Dendritic cell treated with granulocyte-macrophage colony-stimulating factor and Interleukin-4, amounts not matched to agents 40 ng/mL and 50 ng/mL, for 4 days (primary cell): ENCODE measurements at regions not wholly inside any gene's neighbourhood (a gene's known extent, or its start where the extent isn't known, plus 50 kb on each side); places are given as distances from the start of the nearest gene placed in this dataset.

Source experiments
- H3K27ac Mint-ChIP-seq: one replicate; pipeline ENCODE4 v1.8.0; 2022; ENCODE audit warnings: mild to moderate bottlenecking, mixed read lengths
- H3K27me3 Mint-ChIP-seq: one replicate; pipeline ENCODE4 v1.8.0; 2022; ENCODE audit warnings: mild to moderate bottlenecking, mixed read lengths
- H3K36me3 Mint-ChIP-seq: one replicate; pipeline ENCODE4 v1.8.0; 2022; ENCODE audit warnings: low read depth, mixed read lengths
- H3K4me1 Mint-ChIP-seq: one replicate; pipeline ENCODE4 v1.8.0; 2022; ENCODE audit warnings: low read depth, mixed read lengths
- H3K4me3 Mint-ChIP-seq: one replicate; pipeline ENCODE4 v1.8.0; 2022; ENCODE audit warnings: mild to moderate bottlenecking, moderate library complexity, mixed read lengths
- H3K9me3 Mint-ChIP-seq: one replicate; pipeline ENCODE4 v1.8.0; 2022; ENCODE audit warnings: mixed read lengths
- intact Hi-C: fragments of 100-400 bp; cut with micrococcal nuclease; formaldehyde crosslinking; loops from one replicate; pipeline ENCODE4 v1.15.0; 2022

- Mint-ChIP-seq H3K4me1 (peaks cover 18% of the 10 kb centered on the region), H3K36me3 (no peaks in the 10 kb centered on the region), H3K27ac (no peak overlapping the region), H3K9me3 (no peaks in the 10 kb centered on the region), H3K4me3 (no peak overlapping the region), H3K27me3 (peaks cover 51% of the 10 kb centered on the region)
- intact Hi-C loops, result no loop called here
Observed at GRCh38 chr1:201648907-201649721, 110.2 kb downstream of the NAV1 start.

DNA sequence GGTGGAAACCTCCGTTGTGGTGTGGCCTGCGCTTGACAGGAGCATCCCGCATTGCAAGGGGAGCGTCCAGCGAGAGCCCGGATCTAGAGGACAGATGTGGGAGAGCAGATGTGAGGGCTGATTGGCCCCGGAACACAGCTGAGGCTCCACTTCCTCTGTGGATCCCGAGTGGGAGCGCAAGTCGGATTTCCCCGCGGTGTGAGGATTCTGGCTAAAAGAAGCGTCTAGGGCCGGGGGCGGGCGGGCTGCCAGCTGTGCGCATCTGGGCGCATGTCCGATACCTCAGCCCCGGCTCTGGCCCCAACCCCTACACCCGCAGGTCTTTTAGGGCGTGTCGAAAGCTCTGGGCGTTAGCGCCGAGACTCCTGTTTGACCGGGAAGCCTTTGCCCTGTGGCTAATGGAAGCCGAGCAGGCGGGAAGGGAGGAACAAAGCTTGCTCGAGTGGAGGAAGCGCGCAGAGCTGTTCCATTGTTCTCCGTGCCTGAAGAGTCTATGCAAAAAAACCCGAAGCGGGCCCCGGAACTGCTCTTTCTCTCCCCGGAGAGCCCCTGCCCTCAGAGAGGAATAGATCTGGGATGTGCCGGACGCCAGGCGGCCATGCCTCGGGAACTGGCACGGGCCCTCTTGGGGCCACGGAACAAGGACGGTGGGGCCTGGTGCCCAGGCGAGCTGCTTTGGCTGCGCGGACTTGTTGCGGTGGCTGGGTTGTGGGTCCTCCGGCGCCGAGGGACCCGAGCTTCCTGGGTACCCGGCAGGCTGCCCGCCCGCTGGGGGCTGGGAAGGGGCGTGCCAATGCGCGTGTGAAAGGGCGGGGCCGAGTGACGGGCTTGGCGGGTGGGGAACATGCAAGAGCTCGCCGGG is 111.1 kb downstream of the NAV1 start:
- peak overlapping the region; percentile 42 for H3K27ac Mint-ChIP-seq
- no peaks in the 10 kb centered on the region for H3K9me3 Mint-ChIP-seq
- peak overlapping the region; percentile 63 for H3K4me3 Mint-ChIP-seq
- peaks cover 51% of the 10 kb centered on the region for H3K27me3 Mint-ChIP-seq
- no peaks in the 10 kb centered on the region for H3K36me3 Mint-ChIP-seq
- H3K4me1 Mint-ChIP-seq, result peaks cover 18% of the 10 kb centered on the region
- intact Hi-C loops, result no loop called here

DNA sequence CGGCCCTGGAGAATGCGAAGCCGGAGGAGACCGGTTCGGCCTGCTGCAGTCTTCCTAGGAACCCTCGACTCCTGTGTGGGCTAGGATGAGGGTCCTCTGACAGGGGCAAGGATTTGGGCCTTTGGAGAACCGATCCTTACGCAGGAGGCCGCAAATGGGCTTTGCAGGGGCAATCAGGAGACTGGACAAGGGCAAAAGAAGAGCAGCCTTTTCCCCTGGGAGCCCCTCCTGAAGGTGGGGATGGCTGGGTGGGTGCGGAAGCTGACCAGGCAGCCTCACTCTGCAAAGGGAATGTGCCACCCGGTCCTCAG is 111.7 kb downstream of the NAV1 start:
- peaks cover 51% of the 10 kb centered on the region for H3K27me3 Mint-ChIP-seq
- intact Hi-C loops, result no loop called here
- H3K9me3 Mint-ChIP-seq, result no peaks in the 10 kb centered on the region
- peak overlapping the region; percentile 63 for H3K4me3 Mint-ChIP-seq
- H3K27ac Mint-ChIP-seq, result no peak overlapping the region
- no peaks in the 10 kb centered on the region for H3K36me3 Mint-ChIP-seq
- peaks cover 18% of the 10 kb centered on the region for H3K4me1 Mint-ChIP-seq

DNA sequence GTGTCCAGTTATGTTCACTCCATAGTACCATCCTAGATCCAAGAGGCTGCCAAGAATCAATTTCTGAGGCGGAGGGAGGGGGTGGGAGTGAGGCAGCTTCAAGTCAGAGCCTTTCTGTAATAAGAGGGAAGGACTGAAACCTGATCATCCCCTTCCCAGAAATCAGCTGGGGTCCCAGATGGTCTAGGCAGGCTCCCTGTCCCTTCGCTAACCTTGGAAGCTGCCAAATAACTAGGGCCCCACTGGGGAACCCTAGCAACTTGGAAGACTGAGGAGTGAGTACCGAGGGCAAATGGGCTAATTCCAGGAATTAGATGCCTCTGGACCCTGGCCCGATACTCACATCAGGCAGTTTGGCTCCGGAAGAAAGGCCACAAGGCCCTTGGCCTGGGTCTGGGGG is 113.3 kb downstream of the NAV1 start:
- intact Hi-C loops, result no loop called here
- Mint-ChIP-seq H3K4me1 (peaks cover 18% of the 10 kb centered on the region), H3K27ac (no peak overlapping the region), H3K9me3 (no peaks in the 10 kb centered on the region), H3K36me3 (no peaks in the 10 kb centered on the region), H3K4me3 (no peak overlapping the region), H3K27me3 (peaks cover 44% of the 10 kb centered on the region)

DNA sequence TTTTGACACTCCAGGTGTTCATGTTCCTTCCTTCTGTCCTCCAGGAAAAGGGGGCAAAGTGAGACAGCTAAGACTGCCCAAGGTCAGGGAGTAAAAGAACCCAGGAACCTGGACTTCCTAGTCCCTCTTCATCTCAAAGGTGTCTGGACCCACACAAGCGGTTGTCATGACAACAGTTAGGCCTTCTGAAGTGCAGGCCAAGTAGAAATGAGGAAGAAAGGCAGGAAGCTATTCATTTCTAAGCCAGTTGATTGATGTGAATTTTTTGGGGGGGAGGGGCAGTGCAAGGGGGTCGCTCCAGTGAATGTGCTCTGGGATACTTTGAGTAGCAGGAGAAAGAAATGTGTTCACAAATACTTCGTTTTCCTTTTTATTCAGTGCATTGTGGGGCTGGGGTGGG is 114.3 kb downstream of the NAV1 start:
- Mint-ChIP-seq H3K27me3 (peaks cover 33% of the 10 kb centered on the region), H3K4me1 (peaks cover 11% of the 10 kb centered on the region), H3K9me3 (no peaks in the 10 kb centered on the region), H3K27ac (no peak overlapping the region), H3K36me3 (no peaks in the 10 kb centered on the region), H3K4me3 (no peak overlapping the region)
- intact Hi-C loops, result no loop called here

GRCh38 chr1:201653883-201654282 is 115.0 kb downstream of the NAV1 start:
- H3K27ac Mint-ChIP-seq, result no peak overlapping the region
- peaks cover 28% of the 10 kb centered on the region for H3K27me3 Mint-ChIP-seq
- no peak overlapping the region for H3K4me3 Mint-ChIP-seq
- peaks cover 10% of the 10 kb centered on the region for H3K4me1 Mint-ChIP-seq
- H3K36me3 Mint-ChIP-seq, result no peaks in the 10 kb centered on the region
- no peaks in the 10 kb centered on the region for H3K9me3 Mint-ChIP-seq
- intact Hi-C loops, result no loop called here

DNA sequence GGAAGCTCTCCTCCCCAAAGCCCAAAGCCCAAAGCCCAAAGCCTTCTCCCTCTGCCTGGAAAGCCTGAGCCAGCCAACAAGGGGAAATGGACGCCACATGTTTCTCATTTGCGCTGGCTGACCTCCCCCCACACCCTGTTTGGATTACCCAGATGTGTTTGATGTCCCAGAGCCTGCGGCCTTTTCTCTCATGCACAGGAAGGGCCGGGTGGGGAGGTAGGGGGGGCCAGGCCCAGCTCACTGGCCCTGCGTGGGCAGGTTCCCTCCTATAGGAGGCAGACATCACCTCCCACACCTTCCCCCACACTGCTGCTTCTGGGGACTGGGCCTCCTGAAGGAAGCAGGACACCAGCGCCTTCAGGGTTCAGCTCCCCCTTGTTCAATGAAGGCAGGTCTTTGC is 116.3 kb downstream of the NAV1 start:
- peaks cover 16% of the 10 kb centered on the region for H3K27me3 Mint-ChIP-seq
- no peak overlapping the region for H3K27ac Mint-ChIP-seq
- H3K4me3 Mint-ChIP-seq, result no peak overlapping the region
- no peaks in the 10 kb centered on the region for H3K9me3 Mint-ChIP-seq
- H3K4me1 Mint-ChIP-seq, result peaks cover 6% of the 10 kb centered on the region
- intact Hi-C loops, result no loop called here
- no peaks in the 10 kb centered on the region for H3K36me3 Mint-ChIP-seq

DNA sequence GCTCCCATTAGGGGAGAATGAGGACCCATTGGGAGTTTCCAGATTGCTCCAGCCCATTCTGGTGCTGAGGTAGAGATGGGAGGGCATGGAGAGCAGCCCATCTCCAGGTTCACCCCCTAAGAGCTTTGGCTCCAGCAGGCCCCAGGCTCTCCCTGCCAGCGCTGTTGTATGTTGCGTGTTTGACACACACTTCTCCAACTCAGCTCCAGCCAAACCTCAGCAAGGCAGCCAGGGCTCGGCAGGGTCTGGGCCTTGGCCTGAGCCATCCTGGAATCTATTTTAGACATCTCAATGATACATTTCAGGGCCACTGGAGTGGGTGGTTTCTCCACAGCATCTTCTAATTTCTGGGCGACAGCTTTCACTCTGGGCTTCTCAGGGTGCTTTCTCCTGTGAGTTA is 117.0 kb downstream of the NAV1 start:
- Mint-ChIP-seq H3K36me3 (no peaks in the 10 kb centered on the region), H3K9me3 (no peaks in the 10 kb centered on the region), H3K4me1 (peaks cover under 1% of the 10 kb centered on the region), H3K27ac (no peak overlapping the region), H3K4me3 (no peak overlapping the region), H3K27me3 (peaks cover 9% of the 10 kb centered on the region)
- intact Hi-C loops, result no loop called here

- no peaks in the 10 kb centered on the region for H3K36me3 Mint-ChIP-seq
- intact Hi-C loops, result no loop called here
- no peaks in the 10 kb centered on the region for H3K4me1 Mint-ChIP-seq
- no peak overlapping the region for H3K4me3 Mint-ChIP-seq
- peaks cover 4% of the 10 kb centered on the region for H3K27me3 Mint-ChIP-seq
- no peaks in the 10 kb centered on the region for H3K9me3 Mint-ChIP-seq
- H3K27ac Mint-ChIP-seq, result no peak overlapping the region
Observed at GRCh38 chr1:201656311-201657032, 117.5 kb downstream of the NAV1 start.

DNA sequence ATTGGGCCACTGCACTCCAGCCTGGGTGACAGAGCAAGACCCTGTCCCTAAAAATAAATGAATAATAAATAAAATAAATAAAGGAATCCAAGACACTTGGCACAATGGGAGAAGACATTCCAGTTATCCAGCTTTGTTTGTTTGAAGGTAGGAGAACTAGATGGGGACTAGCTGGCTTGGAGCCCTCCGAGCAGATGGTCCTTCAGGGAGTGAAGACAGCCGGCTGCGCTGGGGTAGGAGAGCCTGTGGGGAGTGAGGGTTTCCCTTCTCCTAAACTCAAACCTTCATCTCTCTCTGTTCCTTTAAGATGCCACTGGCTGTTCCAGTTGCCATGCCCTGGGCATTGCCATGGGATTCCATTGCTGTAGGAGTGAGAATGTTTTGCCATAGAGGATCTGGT is 120.6 kb downstream of the NAV1 start:
- Mint-ChIP-seq H3K36me3 (no peaks in the 10 kb centered on the region), H3K4me3 (no peak overlapping the region), H3K4me1 (no peaks in the 10 kb centered on the region), H3K27ac (no peak overlapping the region), H3K27me3 (no peaks in the 10 kb centered on the region), H3K9me3 (no peaks in the 10 kb centered on the region)
- intact Hi-C loops, result no loop called here

DNA sequence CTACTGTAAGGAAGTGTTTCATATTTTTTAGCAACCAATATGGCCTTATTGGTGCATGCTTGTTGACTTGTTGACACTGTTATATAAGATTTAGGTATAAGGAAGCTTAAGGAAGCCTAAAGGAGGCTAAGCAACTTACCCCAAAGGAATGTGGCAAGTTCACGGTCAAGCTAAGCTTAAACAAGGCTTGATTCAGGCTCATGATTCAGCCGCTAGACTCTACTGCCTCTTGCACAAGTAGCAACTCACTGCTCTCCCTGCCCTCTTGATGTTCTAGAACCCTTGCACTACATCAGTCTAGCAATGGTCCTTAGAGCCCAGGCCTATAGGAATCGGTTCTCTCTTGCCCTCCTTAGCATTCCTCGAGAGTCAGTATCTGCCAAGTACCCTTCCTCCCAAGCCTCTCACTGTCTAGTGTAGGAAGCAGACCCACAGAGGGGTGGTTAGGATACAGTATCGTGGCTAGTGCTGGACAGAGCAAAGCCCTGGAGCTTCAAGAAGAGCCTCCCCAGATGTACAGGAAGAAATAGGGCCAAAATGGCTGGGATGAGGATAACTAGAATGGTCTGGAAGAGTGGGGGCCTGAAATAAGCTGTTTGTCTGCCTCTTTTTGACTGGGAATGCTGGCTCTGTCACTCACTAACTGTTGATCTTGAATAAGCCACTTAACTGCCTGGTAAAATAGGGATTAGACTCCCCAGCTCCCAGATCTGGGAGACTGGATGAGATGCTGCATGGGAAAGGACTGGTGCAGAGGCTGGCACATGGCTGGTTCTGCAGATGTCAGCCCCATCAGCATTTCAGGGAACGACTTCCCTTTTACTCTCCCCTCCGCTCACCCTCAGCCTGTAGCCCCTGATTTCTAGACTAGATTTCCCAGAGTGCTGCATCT is 122.2 kb downstream of the NAV1 start:
- Mint-ChIP-seq H3K36me3 (no peaks in the 10 kb centered on the region), H3K4me3 (no peak overlapping the region), H3K4me1 (no peaks in the 10 kb centered on the region), H3K27me3 (no peaks in the 10 kb centered on the region), H3K27ac (no peak overlapping the region), H3K9me3 (no peaks in the 10 kb centered on the region)
- intact Hi-C loops, result no loop called here

- intact Hi-C loops, result no loop called here
- no peaks in the 10 kb centered on the region for H3K4me1 Mint-ChIP-seq
- no peaks in the 10 kb centered on the region for H3K36me3 Mint-ChIP-seq
- H3K9me3 Mint-ChIP-seq, result no peaks in the 10 kb centered on the region
- H3K27ac Mint-ChIP-seq, result no peak overlapping the region
- no peak overlapping the region for H3K4me3 Mint-ChIP-seq
- H3K27me3 Mint-ChIP-seq, result no peaks in the 10 kb centered on the region
Observed at GRCh38 chr1:201661823-201662359, 123.0 kb downstream of the NAV1 start.

GRCh38 chr1:201662646-201663045 is 123.7 kb downstream of the NAV1 start:
- Mint-ChIP-seq H3K27ac (no peak overlapping the region), H3K4me3 (no peak overlapping the region), H3K27me3 (no peaks in the 10 kb centered on the region), H3K36me3 (no peaks in the 10 kb centered on the region), H3K9me3 (no peaks in the 10 kb centered on the region), H3K4me1 (no peaks in the 10 kb centered on the region)
- intact Hi-C loops, result no loop called here
